Urothelium cell line (cell line): ENCODE measurements at regions not wholly inside any gene's neighbourhood (a gene's known extent, or its start where the extent isn't known, plus 50 kb on each side); places are given as distances from the start of the nearest gene placed in this dataset.

ENCODE experiments used
- DNase-seq: peaks from one replicate; pipeline ENCODE4 v3.0.0; 2011; ENCODE audit warnings: low spot score, mixed read lengths
- FAIRE-seq: peaks from 2 replicates; lab custom pipeline; 2011; peaks lifted over from hg19 to GRCh38; lab: Jason Lieb, UNC

DNA sequence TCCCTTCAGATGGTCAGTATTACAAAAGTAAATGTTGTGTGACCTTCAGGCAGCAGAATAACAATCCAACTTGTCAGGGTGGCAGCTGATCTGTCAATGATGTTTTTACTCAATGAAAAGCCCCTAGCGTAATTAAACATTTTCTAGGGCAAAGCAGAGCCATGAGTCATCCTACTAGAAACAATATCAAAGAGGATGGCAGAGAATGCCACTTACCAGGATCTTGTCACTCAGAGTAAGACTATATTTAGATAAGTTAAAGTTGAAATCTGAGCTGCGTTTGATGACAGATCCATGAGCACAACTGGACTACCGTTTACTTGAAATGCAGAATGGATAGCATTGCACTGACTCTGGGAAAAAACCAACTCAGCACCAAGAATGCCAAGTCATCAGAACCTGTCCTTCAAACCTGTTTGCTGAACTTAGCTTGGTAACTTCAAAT, 612.6 kb upstream of the ACVR2A start:
- DNase-seq, result no peak
- FAIRE-seq, result no peak

DNA sequence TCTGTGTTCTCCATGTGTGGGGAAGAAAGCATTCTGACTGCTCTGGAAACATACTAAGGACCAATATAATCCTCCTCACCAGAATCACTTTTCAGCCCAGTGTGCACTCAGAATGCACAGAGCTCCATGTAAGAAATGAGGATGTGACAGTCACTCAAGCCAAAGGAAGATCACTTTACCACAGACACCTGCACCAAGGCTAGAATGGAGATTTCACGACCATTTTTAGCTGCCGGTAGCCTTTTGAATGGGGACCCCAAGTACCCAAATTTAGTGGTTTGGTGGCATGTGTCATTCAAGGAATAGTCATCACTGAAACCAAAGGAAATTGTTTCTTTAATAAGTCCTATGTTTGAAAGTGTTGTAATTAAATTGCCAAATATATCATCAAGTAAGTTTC, 613.2 kb upstream of the ACVR2A start:
- DNase-seq, result no peak
- FAIRE-seq, result no peak

DNA sequence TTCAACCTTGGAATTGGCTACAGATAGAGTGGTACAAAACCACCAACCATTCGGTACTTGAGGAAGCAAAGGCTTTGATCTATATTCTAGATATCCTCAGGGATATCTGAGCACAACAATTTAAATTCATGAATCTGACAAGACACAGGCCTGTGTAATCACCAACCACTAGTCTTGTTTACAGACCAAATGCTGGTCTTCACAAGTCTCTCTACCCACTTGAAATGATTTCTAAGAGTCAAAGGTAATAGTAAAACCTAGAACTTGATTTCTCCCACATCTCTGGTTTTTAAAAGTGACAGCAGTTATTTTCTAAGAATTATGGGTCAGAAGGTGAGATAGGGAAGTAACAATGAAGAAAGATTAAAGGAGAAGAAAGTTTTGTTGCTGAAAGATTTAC, 613.7 kb upstream of the ACVR2A start:
- FAIRE-seq (no peak), DNase-seq (no peak)

GRCh38 chr2:147227313-147227712, 617.5 kb upstream of the ACVR2A start:
- FAIRE-seq, result no peak
- DNase-seq, result no peak

DNA sequence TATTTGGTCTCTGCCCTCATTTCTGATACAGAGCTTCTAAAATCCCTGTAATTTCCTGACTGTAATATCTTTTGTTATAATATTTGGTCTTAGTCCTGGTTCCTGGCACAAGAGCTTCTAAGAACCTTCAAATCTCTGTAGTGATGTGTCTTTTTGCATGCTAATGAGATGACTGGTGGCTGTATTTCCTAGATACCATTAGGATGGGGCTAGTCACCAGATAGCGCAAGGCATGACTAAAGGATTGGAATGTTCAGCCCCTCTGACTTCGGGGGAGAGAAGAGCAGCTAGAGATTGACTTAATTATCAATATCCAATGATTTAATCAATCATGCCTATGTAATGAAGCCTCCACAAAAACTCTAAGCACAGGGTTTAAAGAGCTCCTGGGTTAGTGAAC, 620.8 kb upstream of the ACVR2A start:
- DNase-seq (no peak), FAIRE-seq (no peak)

GRCh38 chr2:147223553-147224060, 621.2 kb upstream of the ACVR2A start:
- DNase-seq (no peak), FAIRE-seq (no peak)

DNA sequence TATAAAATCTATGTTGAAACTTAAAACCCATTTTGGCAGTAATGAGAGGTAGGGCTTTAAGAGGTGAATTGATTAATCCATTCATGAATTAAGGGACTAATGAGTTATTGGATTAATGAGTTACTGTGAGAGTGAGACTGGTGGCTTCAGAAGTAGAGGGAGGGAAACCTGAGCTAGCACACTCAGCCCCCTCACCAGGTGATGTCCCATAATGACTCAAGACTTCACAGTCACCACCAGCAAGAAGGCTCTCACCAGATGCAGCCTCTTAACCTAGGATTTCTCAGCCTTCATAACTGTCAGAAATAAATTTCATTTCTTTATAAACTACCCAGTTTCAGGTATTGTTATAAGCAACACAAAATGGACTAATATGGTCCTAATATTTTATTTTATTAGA, 621.7 kb upstream of the ACVR2A start:
- DNase-seq (no peak), FAIRE-seq (no peak)

- DNase-seq (no peak), FAIRE-seq (no peak)
These were observed 622.3 kb upstream of the ACVR2A start for GRCh38 chr2:147222506-147222905.

GRCh38 chr2:147214914-147215313, 629.9 kb upstream of the ACVR2A start:
- FAIRE-seq (no peak), DNase-seq (no peak)

GRCh38 chr2:147211484-147211883, 633.3 kb upstream of the ACVR2A start:
- FAIRE-seq (no peak), DNase-seq (no peak)

GRCh38 chr2:147204102-147204501, 640.7 kb upstream of the ACVR2A start:
- DNase-seq (peak; percentile 63), FAIRE-seq (no peak)

DNA sequence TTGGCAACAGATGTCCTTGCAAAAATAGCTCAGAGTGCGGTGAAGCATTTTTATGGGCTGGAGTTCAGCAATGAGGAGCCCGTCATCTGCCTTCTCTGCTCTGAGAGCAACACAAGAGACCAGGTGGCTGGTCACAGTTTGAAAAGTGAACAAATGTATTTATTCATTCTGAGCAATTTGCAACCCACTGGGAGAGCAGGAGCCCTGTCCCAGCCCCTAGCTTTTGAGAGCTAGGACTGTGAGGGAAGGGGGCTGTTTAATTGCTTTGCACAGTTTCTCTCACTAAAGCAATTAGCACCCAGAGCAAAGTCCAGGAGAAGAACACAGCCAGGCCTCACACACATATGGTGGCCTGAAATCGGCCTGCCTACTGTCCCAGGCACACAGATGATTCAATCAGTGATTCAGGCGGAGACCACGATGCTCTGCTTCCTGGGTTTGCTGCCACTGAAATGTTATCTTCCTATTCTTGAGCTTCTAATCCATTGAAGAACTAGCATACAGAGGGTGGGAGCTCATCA, 646.1 kb upstream of the ACVR2A start:
- no peak for FAIRE-seq
- no peak for DNase-seq

DNA sequence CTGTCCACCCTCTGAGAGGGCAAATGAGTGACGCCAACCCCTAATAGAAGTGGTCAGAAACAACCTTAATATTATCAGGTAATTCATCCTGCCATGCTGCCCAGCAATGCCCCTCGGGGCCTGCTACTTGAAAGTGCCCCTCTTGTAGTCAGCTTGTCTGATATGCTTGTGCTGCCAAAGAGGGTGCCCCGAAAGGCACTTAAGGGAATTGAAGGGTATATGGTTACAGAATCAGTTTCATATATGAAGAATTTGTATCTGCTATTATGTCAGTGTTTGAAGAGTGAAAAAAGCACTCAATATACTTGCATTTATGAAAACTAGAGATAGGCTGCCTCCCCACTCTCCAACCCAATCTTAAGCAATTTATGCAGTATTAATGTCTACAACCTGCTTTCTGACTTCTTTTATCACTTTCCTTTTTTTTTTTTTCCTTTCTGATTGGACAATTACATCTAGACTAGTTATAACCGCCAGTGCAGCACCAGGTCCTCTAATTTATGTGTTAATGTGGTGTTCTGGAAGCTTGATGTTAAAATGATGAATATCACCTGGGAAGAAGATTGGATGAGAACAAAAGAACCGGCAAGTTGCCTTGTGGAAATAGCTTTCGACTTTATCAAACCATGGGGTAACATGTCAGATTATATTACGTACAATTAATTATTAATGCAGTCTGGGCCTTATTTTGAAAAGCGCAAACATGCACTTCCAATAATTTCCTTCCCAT, 646.9 kb upstream of the ACVR2A start:
- DNase-seq (no peak), FAIRE-seq (no peak)

DNA sequence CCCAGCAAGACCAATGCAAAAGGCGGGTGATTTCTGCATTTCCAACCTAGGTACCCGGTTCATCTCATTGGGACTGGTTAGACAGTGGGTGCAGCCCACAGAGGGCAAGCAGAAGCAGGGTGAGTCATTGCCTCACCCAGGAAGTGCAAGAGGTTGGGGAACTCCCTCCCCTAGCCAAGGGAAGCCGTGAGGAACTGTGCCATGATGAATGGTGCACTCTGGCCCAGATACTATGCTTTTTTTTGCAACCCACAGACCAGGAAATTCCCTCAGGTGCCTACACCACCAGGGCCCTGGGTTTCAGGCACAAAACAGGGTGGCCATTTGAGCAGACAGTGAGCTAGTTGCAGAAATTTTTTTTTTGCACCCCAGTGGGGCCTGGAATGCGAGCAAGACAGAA, 662.6 kb upstream of the ACVR2A start:
- DNase-seq (no peak), FAIRE-seq (no peak)

- DNase-seq (no peak), FAIRE-seq (no peak)
These were observed 663.3 kb upstream of the ACVR2A start for GRCh38 chr2:147181351-147182029.

GRCh38 chr2:147177071-147177857, 667.6 kb upstream of the ACVR2A start:
- DNase-seq (no peak), FAIRE-seq (no peak)

GRCh38 chr2:147174824-147175254, 670.0 kb upstream of the ACVR2A start:
- DNase-seq (no peak), FAIRE-seq (no peak)

DNA sequence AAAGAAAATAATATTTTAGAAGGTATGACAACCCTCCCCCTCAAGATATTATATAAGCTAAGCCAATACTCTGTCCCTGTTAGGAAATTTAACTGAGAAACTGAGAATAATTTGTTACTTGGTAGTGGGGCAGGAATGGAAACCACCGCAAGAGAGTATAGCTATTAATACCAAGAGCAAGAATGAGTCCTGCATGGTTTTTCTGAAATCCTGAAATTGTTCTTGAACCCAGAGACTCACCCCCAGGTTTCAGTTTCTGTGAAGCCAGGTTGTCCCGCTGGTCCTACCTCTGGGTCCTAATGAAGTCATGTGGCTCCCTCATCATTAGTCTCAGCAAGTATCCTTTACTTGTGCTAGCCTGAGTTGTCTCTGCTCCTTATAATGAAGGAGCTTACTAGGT, 671.0 kb upstream of the ACVR2A start:
- FAIRE-seq, result no peak
- DNase-seq, result no peak

DNA sequence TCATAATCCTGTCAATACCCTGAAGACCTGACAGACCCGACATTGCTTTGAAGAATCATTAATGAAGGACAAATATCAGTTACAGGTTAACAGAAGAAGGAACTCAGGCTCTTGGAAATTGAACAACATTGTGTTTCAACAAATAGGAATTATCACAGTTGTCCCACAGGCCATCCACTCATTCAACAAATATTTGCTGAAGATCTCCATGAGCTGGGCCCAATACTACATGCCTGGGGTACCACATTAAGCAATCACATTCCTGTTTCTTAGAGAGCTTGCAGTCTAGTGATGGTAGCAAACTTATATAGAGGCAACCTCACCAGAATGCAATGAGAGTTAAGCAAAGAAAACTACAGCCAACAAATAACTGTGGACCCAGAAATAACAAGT, 671.6 kb upstream of the ACVR2A start:
- FAIRE-seq (no peak), DNase-seq (no peak)

- DNase-seq (no peak), FAIRE-seq (no peak)
These were observed 672.2 kb upstream of the ACVR2A start for GRCh38 chr2:147172493-147173188.

GRCh38 chr2:147171941-147172340, 672.9 kb upstream of the ACVR2A start:
- DNase-seq (no peak), FAIRE-seq (no peak)
